CMK (cell line): ENCODE measurements at regions not wholly inside any gene's neighbourhood (a gene's known extent, or its start where the extent isn't known, plus 50 kb on each side); places are given as distances from the start of the nearest gene placed in this dataset.
"Not testable (repeated sequence)": the region's sequence is repeated elsewhere in the genome, so short reads cannot be mapped to it uniquely, and the experiment has no call there.

Experiments
- DNase-seq: peaks from one replicate; pipeline ENCODE4 v3.0.0-alpha.2; 2010; ENCODE audit warnings: low read depth

DNA sequence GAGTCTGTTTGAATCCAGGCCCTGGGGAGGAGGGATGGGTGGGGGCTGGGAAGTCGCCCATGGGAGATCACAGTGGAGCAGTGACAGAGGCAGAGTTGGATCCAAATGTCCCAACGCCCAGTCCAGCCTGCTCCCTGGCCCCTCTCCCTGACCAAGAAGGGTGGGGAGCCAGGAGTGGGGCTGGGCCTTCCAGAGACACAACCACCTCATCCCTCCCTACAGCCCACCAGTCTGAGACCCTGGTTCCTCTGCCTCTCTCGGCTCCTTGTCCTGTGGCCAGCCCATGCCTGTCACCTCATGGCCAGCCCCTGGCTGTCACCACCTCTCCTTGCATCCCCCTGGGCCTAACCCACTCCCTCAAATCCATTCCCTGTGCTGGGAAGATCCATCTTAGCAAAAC lies 71.2 kb upstream of the PRR5 start:
- DNase-seq: no peak

DNA sequence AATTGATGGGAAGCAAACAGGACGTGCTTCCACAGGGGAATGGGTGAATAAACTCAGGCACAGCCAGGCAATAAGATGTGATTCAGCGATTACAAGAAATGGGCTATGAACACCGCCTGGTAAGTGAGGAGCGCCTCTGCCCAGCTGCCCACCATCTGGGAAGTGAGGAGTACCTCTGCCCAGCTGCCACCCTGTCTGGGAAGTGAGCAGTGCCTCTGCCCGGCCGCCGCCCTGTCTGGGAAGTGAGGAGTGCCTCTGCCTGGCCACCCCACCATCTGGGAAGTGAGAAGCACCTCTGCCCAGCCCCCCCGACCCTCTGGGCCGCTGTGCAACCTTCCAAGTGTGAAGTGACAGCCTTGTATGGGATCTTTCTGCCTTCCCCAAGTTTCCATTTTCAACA lies 73.2 kb upstream of the PRR5 start:
- no peak for DNase-seq

DNA sequence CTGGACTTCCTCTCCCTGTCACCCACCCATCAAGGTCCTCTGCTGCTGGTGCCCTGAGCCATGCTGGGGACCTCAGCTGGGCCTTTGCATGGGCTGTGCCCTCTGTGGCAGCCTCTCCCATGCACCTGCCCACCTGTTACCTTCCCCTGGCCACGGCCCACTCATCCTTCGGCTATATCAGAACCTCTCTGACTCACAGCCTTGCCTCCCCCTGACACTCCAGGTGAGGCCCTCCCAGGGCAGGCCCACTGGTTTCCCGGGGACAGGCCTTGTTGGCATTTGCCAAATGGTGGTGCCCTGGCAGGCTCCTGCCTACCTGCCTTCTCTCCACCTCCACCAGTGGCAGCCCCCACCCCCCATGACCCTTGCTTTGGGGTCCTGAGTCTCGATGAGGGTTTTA lies 73.7 kb upstream of the PRR5 start:
- DNase-seq: no peak

DNA sequence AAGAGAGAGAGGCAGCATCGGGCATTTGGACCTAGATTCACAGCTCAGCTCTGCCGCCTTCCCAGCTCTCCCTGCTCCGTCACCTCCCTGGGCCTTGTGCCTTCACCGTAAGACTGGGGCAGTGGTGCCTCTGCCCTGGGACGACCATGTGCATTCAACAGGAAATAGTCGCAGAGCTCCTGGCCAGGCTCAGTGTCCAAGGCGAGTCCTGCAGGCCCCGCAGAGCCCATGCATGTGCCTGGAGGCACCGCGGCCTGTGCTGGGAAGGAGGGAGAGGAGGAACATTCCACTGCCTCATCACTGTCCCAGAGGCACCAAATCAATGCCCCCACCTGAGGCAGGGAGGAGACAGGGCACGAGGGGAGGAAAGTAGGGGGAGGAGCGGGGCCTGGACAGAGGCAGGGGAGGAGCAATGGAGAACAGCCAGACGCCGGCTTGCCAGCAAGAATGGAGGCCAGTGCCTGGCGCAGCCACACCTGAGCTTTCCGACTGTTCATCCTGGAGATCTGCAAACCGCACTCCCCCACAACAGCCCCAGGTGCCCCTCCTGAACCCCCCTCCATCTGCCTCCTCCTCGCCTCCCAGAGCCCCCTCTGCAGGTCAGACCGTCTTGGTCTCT lies 74.4 kb upstream of the PRR5 start:
- DNase-seq: no peak

DNA sequence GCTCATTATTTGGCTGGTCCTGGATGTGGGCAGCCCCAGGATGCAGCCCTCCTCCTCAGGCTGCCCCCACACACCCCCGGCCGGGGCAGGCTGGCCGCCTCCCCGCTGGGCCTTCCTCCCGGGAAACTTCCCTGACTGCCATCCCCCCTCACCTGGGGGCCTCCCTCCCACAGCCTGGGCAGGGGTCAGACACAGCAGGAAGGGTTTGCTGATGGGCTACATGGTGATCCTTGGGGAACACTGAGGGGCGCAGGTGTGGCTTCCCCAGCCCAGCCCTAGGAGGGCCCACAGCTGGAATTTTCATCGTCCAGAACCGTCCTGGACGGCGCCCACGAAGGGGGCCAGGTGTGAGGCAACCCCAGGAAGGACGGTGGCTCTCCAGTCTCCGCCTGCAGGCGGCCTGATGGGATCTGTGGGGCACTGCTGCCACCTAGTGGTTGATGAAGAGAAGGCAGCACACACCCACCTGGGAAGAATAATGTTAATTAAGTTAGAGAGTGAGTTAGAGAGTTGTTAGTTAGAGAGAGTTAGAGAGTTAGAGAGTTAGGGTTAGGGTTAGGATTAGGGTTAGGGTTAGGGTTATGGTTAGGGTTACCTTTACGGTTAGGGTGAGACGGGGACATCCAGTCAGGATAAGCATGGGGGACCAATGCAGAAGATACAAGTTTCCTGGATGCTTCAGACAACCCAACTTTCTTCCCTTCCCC lies 75.9 kb upstream of the PRR5 start:
- no peak for DNase-seq

DNA sequence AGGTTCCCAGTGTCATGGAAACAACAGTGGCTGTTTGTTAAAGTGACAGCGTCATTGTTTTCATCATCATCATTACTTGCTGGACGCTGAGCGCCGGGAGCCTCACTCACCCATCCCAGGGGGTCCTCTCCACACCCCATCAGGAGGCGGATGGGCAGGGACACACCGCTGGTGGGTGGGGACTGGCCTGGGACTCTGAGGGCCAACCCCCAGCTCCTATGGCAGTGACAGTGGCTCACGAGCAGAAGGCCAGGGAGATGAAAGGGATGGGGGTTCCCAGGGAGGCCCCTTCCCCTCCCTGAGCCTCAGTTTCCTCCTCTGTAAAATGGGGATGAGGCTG lies 76.6 kb upstream of the PRR5 start:
- no peak for DNase-seq

DNA sequence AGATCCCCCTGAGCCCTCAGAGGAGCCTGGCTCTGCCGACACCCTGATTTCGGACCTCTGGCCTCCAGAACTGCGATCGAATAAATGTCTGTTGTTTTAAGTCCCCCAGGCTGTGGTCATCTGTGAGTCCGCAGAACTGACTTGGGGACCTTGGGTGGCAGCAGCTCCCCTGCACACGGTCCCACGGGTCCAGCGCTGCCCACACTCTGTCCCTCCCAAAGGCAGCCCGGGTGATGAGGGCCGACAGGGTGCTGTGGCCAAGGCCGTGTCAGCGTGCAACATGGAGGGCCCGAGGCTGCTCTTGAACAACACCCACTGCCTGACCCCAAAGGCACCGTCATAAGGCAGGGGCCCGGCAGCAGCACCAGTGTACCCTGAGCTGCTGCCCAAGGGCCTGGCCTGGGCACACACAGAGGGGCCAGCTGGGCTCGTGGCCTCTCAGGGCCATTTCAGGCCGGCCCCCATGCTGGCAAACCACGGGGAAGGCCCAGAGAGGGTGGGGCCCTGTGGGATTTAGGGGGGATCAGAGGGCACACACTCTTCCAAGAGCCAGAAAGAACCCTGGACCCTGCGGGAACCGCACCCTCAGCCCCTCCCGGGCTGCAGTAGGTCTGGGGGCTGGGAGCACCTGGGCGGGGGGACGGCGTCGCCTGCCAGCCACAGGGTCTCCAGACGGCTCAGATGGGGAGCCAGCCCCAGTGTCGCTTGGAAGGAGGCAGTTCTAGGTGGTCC lies 77.1 kb upstream of the PRR5 start:
- no peak for DNase-seq

DNA sequence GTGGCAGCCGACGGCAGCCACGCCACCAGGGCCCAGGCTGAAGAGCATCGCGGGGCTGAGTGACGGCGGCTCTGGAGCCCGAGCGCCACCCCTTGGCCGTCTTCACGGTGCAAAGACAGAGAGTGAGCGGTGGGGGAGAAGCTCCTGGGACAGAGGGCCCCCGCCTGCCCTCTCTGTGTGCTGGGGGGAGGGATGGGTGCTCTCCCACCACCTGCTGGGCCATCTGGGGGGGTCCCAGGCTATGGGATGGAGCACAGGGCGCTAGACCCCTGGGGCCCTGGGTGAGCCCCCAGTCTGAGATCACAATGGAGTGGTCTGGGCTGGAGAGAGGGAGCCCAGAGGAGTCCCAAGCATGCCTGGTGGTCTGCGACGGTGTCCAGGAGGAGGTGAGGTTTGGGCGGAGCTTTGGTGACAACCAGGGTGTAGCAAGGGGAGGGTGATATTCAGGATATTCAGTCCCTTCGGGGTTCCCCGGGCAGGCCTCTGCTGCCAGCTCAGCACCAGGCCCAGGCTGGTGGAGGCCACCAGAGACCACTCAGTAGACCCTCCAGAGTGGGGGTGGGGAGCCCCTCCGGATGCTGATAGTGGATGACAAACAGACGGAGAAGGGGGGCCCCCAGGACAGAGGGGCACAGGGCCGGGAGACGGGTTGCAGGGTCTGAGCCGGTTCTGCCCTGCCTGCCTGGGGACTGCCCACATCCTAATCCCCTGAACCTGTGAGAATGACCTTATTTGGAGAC lies 78.1 kb upstream of the PRR5 start:
- DNase-seq: no peak

DNA sequence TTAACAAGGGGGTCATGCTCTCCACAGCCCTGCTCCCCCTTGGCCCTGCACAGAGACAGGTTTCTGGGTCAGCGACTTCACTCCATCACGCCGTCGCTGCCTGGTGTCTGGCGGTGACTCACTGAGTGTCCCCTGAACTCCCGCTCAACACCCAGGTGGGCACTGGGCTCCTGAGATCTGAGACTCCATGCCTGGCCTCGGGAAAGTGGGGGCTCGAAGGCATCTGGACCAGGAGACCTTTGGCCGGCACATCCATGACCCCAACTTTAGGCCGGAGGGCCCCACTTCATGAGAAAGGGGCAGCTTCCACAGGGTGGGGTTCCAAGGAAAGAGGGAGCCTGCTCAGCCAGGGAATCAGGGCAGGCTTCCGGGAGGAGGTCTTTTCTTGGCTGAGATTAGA lies 79.3 kb upstream of the PRR5 start:
- no peak for DNase-seq

DNA sequence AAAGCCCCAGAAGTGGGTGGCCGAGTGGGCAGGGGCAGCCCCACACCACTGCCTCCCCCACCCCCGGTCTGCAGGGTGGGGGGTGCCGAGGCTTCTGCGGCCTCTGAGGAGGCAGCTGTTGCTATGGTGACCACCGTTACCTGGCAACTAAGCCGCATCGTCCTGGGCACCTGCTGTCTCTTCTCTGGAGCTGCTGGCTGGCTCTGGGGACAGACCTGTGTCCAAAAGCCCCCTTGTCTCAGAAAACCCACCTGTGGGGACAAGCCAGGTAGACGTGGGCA lies 79.9 kb upstream of the PRR5 start:
- DNase-seq: no peak

DNA sequence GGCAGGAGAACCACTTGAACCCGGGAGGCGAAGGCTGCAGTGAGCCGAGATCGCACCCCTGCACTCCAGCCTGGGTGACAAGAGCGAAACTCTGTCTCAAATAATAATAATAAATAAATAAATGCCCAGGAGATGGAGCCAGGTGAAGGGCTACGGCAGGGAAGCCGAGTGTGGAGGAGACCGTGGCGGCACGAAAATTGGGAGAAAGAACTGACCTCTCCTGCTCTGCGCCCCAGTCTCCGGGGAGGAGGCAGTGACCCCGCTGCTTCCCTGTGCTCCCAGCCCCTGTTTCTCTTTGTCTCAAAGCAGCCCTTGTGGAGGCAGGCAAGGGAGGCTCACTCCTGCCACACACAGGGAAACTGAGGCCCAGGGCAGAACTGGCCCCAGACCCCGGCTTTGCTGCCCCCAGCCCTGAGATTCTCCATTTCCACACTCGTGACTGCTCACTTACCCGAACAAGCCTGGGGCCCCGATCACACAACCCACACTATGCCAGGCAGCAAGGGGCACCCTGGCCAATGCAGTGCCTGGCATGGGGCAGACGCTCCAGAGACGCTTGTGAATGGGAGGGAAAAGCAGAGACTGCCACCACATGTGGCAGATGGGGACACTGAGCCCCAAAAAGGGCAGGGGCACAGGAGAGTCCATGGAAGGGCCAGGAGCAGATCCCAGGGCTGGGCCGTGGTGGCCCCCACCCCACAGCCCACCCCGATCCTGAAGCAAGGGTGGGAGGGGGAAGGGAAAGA lies 80.4 kb upstream of the PRR5 start:
- no peak for DNase-seq

DNA sequence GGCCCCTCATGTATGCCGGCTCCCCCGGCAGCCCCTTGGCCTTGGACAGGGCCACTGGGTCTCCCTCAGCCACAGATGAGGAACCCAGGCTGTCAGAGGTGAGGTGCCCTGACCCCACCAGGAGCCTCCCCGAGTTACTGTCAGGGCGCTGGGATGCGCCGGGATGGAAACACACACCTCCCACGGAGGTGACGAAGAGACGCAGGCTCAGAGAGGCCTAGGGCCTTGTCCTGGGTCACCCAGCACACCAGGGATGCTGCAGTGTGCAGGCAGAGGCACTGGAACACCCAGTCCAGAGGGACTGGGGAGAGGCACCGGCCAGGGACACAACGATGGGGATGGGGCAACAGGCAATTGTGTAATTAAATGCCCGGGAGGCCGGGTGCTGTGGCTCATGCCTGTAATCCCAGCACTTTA lies 81.2 kb upstream of the PRR5 start:
- DNase-seq: no peak

DNA sequence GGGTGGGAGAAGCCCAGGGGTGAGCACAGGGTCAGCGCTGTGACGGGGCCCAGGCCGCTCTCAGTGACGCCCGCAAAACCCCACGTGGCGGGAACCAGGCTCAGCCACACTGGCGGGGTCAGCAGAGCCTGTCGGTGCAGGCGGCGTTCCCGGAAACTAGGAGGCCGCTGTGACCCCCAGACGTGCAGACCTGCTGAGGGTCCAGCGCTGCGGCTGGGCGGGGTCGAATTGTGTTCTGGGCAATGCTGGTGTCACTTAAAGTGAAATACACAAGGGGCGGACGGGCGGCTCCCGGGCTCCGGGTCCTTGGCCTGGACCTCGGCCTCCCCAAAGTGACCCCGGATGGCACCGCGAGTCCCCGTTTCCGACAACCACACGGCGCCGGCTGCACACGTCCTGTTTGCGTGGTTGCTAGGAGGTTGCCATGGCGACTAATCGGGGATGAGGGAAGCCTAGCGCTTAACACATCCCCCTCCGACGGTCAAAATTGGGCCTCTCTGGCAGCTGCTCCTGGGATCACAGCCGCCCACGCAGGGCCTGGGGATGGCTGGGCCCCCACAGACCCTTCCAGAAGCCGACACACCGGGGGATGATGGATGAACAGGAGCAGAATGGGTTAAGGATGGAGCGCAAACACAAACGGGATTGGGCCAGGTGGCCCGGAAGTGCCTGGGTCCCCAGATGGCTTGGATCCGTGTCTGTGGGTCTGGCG lies 81.7 kb upstream of the PRR5 start:
- DNase-seq: peak; percentile 85

DNA sequence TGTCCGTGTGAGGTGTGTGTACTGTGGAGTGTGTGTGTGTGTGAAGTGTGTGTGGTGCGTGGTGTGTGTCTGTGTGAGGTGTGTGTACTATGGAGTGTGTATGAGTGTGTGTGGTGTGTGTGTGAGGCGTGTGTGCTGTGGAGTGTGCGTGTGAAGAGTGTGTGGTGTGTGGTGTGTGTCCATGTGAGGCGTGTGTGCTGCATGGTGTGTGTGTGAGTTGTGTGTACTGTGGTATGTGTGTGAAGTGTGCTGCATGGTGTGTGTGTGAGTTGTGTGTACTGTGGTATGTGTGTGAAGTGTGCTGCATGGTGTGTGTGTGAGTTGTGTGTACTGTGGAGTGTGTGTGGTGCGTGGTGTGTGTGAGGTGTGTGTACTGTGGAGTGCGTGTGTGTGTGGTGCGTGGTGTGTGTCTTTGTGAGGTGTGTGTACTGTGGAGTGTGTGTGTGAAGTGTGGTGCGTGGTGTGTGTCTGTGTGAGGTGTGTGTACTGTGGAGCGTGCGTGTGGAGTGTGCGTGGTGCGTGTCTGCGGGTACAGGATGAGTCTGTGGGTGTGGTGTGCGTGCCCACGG lies 82.4 kb upstream of the PRR5 start:
- not testable (repeated sequence) for DNase-seq

DNA sequence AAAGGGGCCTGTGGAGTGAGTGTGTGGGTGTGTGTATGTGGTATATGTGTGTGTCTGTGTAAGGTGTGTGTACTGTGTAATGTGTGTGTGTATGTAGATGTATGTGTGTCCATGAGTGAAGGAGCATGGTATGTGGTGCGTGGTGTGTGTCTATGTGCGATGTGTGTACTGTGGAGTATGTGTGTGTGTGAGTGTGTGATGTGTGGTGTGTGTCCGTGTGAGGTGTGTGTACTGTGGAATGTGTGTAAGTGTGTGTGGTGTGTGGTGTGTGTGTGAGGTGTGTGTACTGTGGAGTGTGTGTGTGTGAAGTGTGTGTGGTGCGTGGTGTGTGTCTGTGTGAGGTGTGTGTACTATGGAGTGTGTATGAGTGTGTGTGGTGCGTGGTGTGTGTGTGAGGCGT lies 83.1 kb upstream of the PRR5 start:
- DNase-seq: not testable (repeated sequence)

DNA sequence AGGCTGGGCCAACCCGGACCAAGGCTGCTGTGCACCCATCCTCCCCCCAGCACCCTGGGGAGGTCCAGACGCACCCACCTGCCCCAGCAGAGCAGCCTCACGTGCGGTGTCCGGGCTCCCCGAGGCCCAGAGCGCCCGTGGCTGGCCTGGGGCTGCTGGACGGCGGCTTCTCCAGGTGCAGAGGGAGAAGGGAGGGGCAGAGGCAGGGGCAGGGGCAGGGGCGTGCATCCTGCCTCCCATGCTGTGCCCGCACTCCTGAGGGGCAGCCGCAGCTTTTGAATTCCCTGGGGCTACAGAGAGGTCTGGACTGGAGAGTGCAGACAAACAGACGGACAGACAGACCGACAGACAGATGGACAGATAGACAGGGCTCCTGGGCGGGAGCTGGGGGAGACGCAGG lies 83.6 kb upstream of the PRR5 start:
- no peak for DNase-seq

DNA sequence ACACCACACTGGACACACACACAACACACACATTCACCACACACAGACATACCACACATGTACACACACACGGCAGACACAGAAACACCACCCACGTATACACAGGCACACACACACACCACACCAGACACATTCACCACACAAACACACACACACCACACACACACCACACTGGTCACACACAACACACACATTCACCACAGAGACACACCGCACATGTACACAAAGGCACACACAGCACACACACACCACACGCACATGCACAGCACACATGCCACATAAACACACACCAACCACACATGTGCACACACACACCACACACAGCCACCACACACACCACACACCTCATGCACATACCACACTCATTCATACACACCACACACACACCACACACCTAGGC lies 84.2 kb upstream of the PRR5 start:
- no peak for DNase-seq

DNA sequence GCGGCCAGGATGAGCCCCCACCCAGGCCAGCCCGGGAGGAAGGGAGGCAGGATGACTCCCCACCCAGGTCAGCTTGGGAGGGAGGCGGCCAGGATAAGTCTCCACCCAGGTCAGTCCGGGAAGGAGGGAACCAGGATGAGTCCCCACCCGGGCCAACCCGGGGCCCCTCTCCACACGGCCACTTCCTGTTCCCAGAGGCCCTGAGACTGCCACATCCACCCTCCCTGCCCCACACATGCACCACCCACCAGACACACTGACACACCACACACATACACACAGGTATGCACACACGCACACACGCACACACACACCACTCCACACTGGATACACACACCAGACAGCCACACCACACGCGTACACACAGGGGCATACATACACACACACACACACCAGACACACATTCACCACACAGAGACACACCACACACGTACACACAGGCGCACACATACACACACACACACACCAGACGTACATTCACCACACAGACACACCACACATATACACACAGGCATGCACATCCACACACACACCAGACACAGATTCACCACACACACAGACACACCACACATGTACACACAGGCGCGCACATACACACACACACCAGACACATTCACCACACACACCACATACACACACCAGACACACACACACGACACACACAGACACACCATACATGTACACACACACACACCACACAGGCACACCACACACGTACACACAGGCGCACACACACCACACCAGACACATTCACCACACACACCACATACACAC lies 84.9 kb upstream of the PRR5 start:
- DNase-seq: peak; percentile 49

DNA sequence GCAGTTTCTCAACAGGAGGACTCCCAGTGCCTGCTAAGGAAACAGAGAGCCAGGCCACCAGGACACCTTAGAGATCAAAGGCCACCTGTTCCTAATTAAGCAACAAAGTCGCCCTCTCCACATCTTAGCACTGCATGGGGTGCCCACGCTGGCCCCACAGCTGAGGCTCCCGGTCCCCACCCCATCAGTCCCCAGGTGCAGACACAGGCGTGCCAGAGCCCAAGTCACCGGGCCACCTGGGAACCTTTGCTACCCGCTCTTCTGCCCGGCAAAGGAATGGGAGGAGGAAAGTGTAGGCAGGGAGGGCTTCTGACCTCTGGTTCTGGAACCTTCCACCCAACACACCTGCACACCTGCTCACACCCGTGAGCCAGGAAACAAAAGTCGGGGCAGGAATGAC lies 85.5 kb upstream of the PRR5 start:
- no peak for DNase-seq

DNA sequence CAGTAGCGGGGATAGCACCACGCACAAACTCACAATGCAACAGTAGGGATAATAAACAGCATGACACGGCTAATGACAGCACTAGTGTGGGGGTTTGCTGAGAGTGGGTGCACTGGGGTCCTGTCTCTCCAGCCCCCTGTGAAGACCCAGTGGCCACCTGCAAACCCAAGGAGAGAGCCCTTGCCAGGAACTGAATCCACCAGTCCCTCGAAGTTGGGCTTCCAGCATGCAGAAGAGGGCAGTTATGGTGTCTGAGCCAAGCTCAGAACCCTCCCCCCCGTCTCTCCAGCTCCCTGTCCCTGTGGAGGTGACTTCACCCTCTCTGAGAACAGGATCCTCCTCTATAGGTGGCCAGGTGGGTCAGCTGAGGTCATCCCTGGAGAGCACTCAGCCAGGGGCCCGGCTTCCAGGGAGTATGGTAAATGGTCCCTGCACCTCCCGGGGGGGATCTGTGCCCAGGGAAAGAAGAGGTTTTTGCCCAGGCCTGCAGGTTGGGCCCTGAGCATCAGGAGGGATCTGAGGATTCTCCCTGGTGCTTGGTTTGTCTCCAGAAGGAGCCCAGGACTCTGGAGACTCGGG lies 86.3 kb upstream of the PRR5 start:
- DNase-seq: no peak
